Sigmoid colon (tissue), 6 donors: ENCODE measurements at regions not wholly inside any gene's neighbourhood (a gene's known extent, or its start where the extent isn't known, plus 50 kb on each side); places are given as distances from the start of the nearest gene placed in this dataset.
"Not testable (repeated sequence)": the region's sequence is repeated elsewhere in the genome, so short reads cannot be mapped to it uniquely, and the experiment has no call there.

Experiments used
- DNase-seq: peaks from one replicate; pipeline ENCODE4 v3.0.0-alpha.2; 2019
- H3K27ac ChIP-seq, 4 donors: fragments of 200-600 bp; sonication (generic); one replicate each; pipeline ENCODE4 v1.5.1; 2016 to 2019; ENCODE audit warnings: mild to moderate bottlenecking in 1 of 4
- H3K27me3 ChIP-seq, 3 donors: fragments of 200-600 bp; sonication (generic); one replicate each; pipeline ENCODE4 v1.5.1; 2019; ENCODE audit warnings: mild to moderate bottlenecking in 1 of 3
- H3K36me3 ChIP-seq, 4 donors: fragments of 200-600 bp; sonication (generic); one replicate each; pipeline ENCODE4 v1.5.1; 2016 to 2019
- H3K4me1 ChIP-seq, 4 donors: fragments of 200-600 bp; sonication (generic); one replicate each; pipeline ENCODE4 v1.5.1; 2017 to 2019
- H3K4me3 ChIP-seq, 4 donors: fragments of 200-600 bp; sonication (generic); one replicate each; pipeline ENCODE4 v1.5.1; 2017 to 2019; ENCODE audit warnings: mild to moderate bottlenecking in 2 of 4, moderate library complexity in 1 of 4
- H3K9me3 ChIP-seq, 4 donors: fragments of 200-600 bp in 3 of 4; sonication (generic) in 3 of 4; one replicate each; pipeline versions ENCODE4 v1.5.1 to v1.6.1; 2013 to 2019
- CTCF ChIP-seq, 4 experiments: fragments of 450-650 bp in 3 of 4; fragments of 200-600 bp in 1 of 4; IDR thresholded peaks; one replicate each; pipeline ENCODE4 v1.5.1; 2016 to 2019; ENCODE audit warnings: antibody characterized with exemption in 4 of 4, mild to moderate bottlenecking in 3 of 4, moderate library complexity in 2 of 4
- EP300 ChIP-seq, 4 donors: sonication (generic); formaldehyde crosslinking; IDR thresholded peaks; one replicate each; pipeline ENCODE4 v1.6.1; 2017; ENCODE audit warnings: antibody characterized with exemption in 4 of 4
- POLR2A ChIP-seq, 2 donors: fragments of 450-650 bp; IDR thresholded peaks; one replicate each; pipeline ENCODE4 v1.6.1; 2016; ENCODE audit warnings: antibody characterized with exemption in 2 of 2, mild to moderate bottlenecking in 2 of 2, moderate library complexity in 2 of 2
- POLR2AphosphoS5 ChIP-seq, 4 donors: sonication (generic); formaldehyde crosslinking; IDR thresholded peaks; one replicate each; pipeline ENCODE4 v1.6.1; 2017; ENCODE audit warnings: antibody characterized with exemption in 4 of 4
- WGBS, 2 donors: extraction: QIAGEN DNeasy Blood & Tissue Kit; methylation state at CpG; one replicate each; pipeline ENCODE4 v1.1.7; 2013; 5-methylcytosine and 5-hydroxymethylcytosine counted together
- intact Hi-C: fragments of 100-400 bp; cut with DNase I; formaldehyde crosslinking; loops from one replicate; pipeline ENCODE4 v1.15.1; 2023
- donor health status: healthy with polysubstance abuse.
- donor health status: healthy.

GRCh38 chr6:81023709-81024108 is 728.8 kb downstream of the TENT5A start:
- H3K36me3 ChIP-seq: no peaks in the 10 kb centered on the region
- H3K27me3 ChIP-seq: no peaks in the 10 kb centered on the region
- DNase-seq: no peak
- H3K9me3 ChIP-seq: peaks cover 0 to 6% (median 0%) of the 10 kb centered on the region in 4 donors
- TF ChIP-seq POLR2A (IDR thresholded peaks at IDR 0.05): no peak
- no peak for TF ChIP-seq POLR2AphosphoS5 (IDR thresholded peaks at IDR 0.05)
- TF ChIP-seq CTCF (IDR thresholded peaks at IDR 0.05): no peak
- TF ChIP-seq EP300 (IDR thresholded peaks at IDR 0.05): no peak
- WGBS, 2 donors: 92 to 96% methylated on average over 1 of the region's 1 CpG
- H3K4me3 ChIP-seq: no peak overlapping the region
- no peaks in the 10 kb centered on the region for H3K4me1 ChIP-seq
- intact Hi-C loops: no loop called here
- H3K27ac ChIP-seq: no peak overlapping the region

GRCh38 chr6:81023007-81023582 is 729.4 kb downstream of the TENT5A start:
- TF ChIP-seq CTCF (IDR thresholded peaks at IDR 0.05) (no peak), POLR2AphosphoS5 (IDR thresholded peaks at IDR 0.05) (no peak), EP300 (IDR thresholded peaks at IDR 0.05) (no peak), POLR2A (IDR thresholded peaks at IDR 0.05) (no peak)
- H3K4me1 ChIP-seq: no peaks in the 10 kb centered on the region
- H3K27me3 ChIP-seq: no peaks in the 10 kb centered on the region
- no peak overlapping the region for H3K27ac ChIP-seq
- H3K4me3 ChIP-seq: no peak overlapping the region
- intact Hi-C loops: no loop called here
- no peak for DNase-seq
- H3K36me3 ChIP-seq: no peaks in the 10 kb centered on the region
- H3K9me3 ChIP-seq: peaks cover 0 to 6% (median 0%) of the 10 kb centered on the region in 4 donors
- 60 to 69% methylated on average over 1 of the region's 1 CpG for WGBS, 2 donors

- H3K36me3 ChIP-seq, H3K27me3 ChIP-seq, DNase-seq, H3K4me1 ChIP-seq, H3K4me3 ChIP-seq, H3K9me3 ChIP-seq, H3K27ac ChIP-seq, intact Hi-C loops: not testable (repeated sequence)
- whole genome bisulfite sequencing, 2 donors: 87 to 90% methylated on average over 6 of the region's 6 CpGs
Measured at GRCh38 chr6:81017586-81017985, 734.9 kb downstream of the TENT5A start.

GRCh38 chr6:81003894-81004293 is 748.6 kb downstream of the TENT5A start:
- intact Hi-C loops: no loop called here
- Histone ChIP-seq H3K9me3 (peaks cover 0 to 6% (median 3%) of the 10 kb centered on the region in 4 donors), H3K4me3 (no peak overlapping the region), H3K27me3 (no peaks in the 10 kb centered on the region), H3K27ac (no peak overlapping the region), H3K4me1 (no peaks in the 10 kb centered on the region), H3K36me3 (no peaks in the 10 kb centered on the region)
- no peak for DNase-seq
- TF ChIP-seq CTCF (IDR thresholded peaks at IDR 0.05): no peak
- no peak for TF ChIP-seq POLR2AphosphoS5 (IDR thresholded peaks at IDR 0.05)
- no peak for TF ChIP-seq POLR2A (IDR thresholded peaks at IDR 0.05)
- TF ChIP-seq EP300 (IDR thresholded peaks at IDR 0.05): no peak

- no peak for DNase-seq
- Histone ChIP-seq H3K4me3 (no peak overlapping the region), H3K27me3 (no peaks in the 10 kb centered on the region), H3K4me1 (no peaks in the 10 kb centered on the region), H3K36me3 (no peaks in the 10 kb centered on the region), H3K27ac (no peak overlapping the region), H3K9me3 (peaks cover 0 to 6% (median 3%) of the 10 kb centered on the region in 4 donors)
- intact Hi-C loops: no loop called here
- no peak for TF ChIP-seq CTCF (IDR thresholded peaks at IDR 0.05)
- no peak for TF ChIP-seq POLR2A (IDR thresholded peaks at IDR 0.05)
- 61 to 78% methylated on average over 2 of the region's 2 CpGs for WGBS, 2 donors
Measured at GRCh38 chr6:81003156-81003555, 749.3 kb downstream of the TENT5A start.
